GM18519 (cell line): ENCODE measurements at regions not wholly inside any gene's neighbourhood (a gene's known extent, or its start where the extent isn't known, plus 50 kb on each side); places are given as distances from the start of the nearest gene placed in this dataset.

Experiments used
- ATAC-seq: cut with Tn5 transposase; IDR thresholded peaks from one replicate; pipeline ENCODE4 v1.9.1; 2021; ENCODE audit warnings: mild to moderate bottlenecking, moderate library complexity; ENCODE audit not compliant: unreplicated experiment, low FRiP score

DNA sequence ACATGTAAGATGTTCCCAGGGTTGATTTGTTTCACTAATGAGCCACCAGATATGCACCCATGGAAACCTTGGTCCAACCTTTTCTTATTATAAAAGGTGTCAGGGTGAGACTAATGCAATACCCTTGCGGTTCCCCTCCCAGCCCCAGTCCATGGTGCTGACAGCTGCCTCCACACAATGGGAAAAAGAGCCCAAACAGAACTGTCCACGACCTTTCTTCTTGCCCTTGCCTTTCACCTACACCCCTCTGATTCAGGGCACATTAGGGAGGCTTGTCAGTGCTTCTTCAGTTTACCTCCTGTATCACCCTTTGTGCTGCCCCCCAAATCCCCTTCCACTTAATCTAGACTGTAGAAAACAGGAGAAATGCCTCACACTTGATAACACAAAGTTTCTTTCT is 352.7 kb upstream of the CDH4 start:
- ATAC-seq, result no peak

DNA sequence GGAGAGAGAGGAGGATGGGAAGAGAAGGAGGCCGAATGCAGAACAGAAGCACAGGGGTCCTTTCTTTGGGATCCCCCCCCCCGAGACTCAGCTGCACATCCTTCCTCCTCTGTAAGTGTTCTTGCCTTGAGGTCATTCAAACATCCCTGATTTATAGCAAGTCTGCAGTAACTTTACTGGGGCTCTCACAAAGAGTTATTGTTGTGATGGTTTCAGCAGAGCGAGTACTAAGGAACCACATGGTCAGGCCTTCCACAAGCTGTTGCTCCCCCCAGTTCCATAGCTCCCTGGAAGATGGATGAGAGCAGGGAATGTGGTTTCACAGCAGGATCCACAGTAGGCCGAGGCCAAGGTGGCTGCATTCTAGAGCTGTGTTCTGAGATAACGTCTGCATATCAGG is 351.4 kb upstream of the CDH4 start:
- no peak for ATAC-seq

DNA sequence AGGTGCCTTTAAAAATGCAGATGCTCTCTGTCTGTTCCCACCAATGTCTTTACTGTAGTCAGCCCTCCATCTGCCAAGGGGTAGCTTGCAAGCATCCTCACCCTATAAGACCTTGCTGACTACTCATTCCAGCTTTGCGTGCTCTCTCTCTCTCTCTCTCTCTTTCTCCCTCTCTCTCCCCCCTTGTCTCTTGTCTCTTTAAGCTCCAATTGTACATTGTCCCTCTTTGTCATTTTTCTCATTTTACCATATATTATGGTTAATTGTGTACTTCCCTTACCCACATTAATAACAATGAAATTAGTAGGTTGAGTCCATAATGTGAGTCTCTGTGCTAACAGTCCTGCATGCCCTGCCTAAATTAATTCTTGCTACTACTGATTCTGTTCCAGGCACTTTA is 350.2 kb upstream of the CDH4 start:
- ATAC-seq, result no peak

DNA sequence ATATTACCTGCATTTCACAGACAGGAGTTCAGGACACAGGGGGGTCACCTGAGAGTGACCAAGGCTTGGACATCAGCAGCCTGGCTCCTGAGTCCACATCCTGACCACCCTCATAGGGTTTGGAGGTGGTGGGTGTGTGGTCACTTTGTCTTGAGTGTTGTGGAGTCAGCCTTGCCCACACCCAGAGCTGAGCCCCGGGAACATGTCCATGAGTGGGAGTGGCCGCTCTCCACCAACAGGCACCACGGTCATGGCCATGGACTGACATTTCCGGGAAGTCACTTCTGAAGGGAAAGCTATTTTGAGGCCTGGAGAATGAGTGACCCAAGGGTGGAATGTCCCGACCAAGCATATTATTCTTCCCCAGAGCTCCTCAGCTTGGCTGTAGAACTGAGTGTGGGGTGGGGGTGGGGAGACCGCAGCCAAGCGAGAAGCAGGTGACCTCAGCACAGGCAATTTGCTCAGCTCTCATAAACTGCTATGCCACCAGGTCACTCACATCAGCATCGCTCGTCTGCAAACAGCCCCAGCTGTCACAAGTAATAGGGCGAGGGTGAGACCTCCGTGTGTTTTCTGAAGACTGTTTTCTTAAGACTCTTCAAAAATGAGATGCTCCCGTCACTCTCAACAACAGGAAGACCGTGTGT is 348.6 kb upstream of the CDH4 start:
- ATAC-seq, result no peak

DNA sequence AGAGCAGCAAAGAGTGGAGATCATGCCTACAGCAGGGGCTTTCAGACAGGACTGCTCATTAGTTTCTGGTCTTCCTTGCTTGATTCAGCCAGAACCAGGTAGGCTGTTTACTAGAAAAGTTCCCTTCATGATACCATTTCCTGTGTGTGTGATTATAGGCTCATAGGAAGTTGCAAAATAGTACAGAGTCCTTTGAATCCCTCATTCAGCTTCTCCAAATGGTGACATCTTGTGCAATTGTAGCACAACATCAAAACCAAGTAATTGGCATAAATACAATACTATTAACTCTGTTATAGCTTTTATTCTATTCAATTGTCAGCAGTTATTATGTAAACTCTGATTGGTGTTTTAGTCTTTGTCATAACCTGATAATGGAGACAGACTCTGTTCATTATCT is 347.3 kb upstream of the CDH4 start:
- ATAC-seq, result no peak

DNA sequence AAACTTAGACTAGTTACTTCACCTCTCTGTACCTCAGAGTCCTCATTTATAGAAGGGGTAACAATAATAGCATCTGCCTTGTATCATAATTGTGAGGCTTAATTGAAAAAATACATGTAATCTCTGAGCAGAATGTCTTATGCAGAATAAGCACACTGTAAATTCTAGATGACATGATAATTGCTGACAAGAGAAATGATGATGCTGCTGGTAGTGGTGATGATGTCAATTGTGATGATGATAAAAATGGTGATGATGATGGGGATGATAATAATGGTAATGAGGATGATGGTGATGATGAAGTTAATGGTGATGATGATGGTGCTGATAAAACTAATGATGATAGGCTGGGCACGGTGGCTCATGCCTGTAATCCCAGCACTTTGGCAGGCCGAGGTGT is 346.1 kb upstream of the CDH4 start:
- ATAC-seq, result no peak

DNA sequence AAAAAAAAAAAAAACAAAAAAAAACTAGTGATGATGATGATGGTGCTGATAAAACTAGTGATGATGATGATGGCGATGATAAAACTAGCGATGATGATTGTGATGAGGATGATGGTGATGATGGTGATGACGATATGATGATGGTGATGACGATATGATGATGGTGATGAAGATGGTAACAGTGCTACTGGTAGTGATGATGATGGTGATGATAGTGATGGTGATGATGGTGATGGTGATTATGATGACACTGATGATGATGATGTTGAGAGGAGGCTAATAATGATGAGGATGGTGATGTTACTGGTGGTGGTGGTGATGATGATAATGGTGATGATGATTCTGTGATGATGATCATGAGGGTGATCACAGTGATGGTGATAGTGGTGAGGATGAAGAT is 345.5 kb upstream of the CDH4 start:
- no peak for ATAC-seq

DNA sequence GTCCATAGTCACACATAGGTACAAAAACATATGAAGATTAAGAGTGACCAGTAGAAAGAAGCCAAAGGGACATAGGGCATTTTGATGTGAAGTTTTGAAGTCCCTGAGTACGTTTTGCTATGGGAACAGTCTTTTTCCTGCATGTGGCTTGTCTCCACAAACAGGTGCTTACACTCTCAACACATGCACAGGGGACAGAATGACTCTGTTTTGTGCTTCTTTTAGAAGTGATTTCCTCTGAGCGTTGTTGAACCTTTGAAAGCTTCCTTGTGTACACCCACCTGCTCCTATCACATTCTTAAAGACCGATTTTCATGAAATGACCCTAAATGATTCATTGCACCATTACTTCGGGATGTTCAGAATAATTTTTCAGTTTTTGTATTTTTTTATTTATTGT is 338.8 kb upstream of the CDH4 start:
- no peak for ATAC-seq

DNA sequence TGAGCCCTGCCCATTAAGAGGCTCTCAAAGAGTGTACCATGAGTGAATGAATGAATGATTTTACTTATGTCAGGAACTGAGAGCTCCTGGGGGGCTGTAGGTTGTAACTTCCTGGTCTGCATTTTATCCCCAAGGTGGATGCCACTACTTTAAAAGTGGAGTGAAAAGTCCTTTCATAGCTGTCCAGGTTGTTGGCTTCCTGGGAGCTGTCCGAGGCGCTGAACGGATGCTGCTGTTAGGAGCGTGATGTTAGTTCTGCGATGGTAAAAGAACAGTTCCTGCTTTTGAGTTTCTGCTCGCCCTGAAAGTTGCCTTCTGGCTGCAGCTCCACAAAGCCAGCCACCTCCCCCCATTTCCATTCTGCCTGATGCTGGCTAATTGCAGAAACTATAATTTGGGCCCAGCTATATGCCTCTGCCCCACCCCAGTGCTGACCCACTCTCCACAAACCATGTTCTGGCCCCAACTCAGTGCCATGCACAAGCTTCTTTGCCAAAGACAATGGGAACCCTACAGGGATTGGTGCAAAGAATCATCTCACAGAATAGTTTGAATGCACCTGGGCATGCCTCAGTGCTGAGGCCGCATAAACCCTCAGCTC is 330.9 kb upstream of the CDH4 start:
- ATAC-seq, result no peak

DNA sequence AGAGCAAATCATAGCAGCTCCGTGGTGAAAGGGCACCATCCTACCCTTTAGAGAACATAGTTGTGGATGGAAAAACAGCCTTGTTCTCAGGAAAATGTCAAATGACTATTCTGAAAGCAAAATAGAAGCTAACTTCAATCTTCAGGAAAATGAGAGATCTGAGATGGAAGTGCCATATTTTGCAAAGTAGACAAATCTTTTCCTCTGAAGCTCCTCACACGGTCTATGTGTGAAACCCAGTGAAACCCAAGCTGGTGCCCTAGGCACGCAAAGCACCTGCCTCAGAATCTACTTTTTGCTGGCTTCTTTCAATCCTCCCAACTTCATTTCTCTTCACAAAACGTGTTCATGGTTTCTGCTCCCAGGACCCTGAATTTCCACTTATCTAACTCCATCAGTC is 325.2 kb upstream of the CDH4 start:
- no peak for ATAC-seq

DNA sequence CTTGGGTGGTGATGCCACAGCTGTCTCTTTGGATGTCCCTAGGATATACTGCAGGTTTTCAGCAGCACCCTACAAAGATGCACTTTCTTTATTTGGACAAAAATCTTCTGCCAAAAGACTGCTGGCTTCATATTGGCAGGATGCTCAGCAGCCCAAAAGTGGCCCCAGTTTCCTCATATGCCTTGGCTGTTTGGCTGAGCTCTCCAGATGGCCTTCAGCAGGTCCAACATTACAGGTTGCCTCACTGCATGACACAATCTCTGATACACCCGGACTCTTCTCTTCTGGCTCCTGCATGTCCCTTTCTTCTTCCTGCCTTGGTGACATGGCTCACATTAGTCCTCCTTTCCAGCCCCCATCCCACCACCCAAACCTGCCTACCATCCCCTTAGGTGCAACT is 323.7 kb upstream of the CDH4 start:
- ATAC-seq, result no peak

DNA sequence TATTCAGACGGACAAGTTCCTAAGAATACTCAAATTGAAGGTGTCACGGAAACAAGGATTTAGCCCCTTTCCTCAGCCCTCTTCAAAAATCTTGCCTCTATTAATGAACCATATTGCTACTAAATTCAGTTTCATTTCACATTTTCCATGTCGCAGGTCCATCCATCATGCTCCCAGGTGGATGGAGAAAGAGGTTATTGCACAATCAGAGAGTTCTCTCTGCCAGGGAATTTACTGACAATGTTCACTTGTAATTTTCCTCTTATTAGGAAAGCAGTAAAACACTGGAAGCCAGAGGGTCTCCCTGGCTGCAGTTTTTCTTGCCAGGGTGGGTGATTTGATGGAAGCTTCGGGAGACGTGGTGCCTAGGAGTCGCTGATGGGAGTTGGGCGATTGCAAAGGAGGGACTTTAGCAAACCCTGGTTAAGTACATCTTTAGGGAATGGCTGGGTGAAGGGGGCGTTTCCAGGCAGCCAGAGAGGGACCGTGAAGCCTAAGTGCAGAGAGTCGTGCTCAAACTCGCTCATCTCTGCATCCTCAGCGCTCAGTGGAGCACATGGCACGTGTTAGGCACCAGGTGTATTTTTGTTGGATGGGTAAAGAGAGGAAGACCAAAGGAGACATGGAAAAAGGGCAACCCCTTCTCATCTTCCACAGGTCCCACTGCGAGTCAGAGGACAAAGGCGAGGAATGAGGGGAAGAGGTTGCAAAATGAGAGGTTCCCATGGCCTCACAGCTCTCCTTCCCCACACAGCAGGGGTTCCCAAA is 321.9 kb upstream of the CDH4 start:
- no peak for ATAC-seq

DNA sequence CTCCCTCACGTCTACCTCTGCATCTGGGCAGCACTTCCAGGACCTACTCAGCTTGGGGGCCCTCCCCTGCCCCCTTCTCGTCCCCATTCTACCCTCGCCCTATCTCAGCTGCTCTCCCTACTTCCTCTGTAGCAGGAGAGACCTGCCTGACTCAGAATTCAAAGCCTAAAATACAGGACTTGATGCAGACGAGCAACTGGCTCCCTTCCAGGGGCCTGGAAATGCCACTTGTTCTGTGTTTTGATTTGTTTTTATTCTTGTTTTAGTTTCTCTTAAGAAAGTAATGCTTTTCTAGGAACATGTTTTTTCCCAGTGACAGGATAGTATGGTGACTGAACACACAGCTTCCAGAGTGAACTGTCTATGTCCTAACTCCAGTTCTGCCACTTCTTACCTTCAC is 320.4 kb upstream of the CDH4 start:
- ATAC-seq, result no peak

DNA sequence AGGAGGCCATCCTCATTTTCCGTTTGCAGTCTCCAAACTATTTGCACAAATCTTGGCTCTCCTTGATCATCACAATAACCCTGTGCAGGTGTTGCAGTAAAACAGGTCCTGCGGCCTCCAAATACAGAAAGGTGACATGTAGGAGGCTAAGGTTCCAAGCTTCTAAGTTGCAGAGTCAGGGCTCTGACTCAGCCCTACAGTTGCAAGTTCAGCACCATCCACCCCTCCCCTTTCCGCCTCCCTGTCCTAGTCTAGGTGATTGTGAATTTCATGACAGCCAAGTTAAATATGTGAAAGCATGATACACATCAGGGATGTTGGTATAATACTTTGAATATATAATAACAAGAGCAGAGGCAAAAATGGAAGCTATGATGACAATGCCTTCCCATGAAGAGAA is 317.3 kb upstream of the CDH4 start:
- ATAC-seq, result no peak

DNA sequence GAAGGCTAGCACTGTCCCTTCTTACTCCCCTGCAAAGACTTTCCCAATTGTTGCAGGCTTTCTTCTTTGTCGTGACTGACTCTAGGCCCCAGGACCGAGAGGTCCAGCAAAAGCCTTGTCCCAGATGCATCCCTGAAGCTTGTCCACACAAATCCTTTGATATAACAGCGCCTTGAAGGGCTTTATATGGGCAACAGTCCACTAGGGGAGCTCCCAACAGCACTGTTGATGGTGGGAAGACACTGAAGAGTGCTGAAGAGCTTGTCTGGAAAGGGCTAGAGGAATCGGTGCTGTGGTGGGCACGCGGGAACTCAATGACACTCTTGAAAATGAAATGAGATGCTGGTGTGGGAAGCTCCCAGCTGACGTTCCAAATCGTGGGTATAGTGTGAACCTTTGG is 316.1 kb upstream of the CDH4 start:
- no peak for ATAC-seq

DNA sequence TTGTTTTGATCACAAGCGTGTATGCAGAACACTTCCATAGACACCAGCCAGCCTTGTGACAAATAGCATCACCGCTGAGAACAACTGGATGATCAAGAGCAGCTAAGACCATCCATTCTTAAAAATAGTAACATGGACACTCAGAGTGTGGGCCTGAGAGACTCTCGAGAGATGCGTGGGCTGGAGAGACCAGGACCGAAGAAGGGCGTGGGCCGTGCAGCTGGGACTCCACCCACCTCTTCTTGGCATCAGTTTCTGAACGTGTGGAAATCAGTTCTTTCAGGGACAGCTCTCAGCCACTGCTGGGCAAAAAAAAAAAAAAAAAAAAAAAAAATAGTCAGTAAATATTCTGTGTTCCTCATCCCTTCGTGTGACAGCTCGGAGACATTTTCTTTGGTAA is 314.5 kb upstream of the CDH4 start:
- no peak for ATAC-seq

DNA sequence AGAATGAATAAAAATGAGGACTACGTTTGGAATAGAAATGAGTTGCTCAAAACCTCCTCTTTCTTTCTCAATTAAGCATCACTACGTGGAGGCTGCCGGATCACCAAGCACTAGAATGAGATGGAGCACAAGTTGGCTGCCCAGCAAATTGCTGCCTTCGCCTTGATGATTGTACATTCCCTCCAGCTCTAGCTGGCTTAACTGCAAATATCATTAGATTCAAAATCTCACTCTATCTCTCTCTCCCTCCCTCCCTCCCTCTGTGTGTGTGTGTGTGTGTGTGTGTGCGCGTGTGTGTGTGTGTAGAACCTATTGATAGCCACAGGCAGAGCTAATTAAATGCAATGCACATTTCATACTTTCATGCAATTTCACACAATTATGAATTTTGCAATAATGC is 310.7 kb upstream of the CDH4 start:
- ATAC-seq, result no peak

DNA sequence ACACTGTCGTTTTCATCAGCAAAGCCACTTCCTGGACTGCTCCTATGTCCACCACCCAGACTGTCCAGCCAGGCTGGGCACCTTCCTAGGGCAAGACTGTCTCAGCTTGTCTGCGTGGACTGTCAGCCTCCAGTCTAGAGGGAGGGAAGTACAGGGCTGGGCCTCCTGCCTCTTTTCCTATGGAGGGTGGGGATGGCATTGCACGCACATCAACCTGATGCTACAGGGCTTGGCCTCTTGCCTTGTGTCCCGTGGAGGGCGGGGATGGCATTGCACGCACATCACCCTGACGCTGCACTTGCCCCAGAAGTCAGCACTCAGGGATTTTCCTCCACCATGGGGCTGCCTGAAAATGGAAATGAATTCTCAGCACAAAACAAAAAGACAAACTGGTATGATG is 304.2 kb upstream of the CDH4 start:
- ATAC-seq, result no peak

DNA sequence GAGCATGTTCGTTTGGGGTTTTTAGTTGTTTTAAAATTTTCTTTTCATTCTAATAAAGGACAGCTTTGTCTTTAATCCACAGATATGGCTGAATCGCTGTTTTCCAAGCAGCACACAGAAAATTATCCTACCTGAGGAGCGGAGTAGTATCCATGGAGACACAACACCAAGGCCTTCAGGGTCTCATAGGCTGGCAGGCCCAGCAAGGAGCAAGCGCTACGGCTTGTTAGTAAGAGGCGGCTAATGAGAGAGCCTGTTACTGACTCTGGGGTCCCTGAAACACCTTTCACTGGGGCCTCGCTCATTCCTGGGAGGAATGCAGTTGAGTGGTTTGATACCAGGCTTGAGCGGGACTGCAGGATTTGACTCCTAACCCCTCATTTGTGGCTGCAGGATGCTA is 303.8 kb upstream of the CDH4 start:
- ATAC-seq, result no peak

DNA sequence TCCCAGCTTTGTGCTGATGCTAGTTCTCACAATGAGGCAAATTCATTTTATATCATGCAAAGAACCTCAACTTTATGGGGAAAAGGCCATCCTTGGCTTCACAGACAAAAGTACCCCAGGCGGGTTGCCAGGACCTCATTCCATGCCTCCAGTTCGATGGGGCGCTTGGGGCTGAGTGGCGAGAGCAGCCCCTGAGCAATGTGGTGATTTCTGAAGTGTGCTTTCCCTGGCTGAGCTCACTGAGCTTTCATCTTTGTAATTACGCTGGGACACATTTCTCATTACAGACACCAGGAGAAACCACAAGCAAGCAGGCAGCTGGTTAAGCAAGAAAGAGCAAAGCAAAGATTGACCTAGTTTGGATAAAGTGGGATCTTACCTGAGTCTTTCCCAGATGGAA is 301.5 kb upstream of the CDH4 start:
- ATAC-seq, result no peak

DNA sequence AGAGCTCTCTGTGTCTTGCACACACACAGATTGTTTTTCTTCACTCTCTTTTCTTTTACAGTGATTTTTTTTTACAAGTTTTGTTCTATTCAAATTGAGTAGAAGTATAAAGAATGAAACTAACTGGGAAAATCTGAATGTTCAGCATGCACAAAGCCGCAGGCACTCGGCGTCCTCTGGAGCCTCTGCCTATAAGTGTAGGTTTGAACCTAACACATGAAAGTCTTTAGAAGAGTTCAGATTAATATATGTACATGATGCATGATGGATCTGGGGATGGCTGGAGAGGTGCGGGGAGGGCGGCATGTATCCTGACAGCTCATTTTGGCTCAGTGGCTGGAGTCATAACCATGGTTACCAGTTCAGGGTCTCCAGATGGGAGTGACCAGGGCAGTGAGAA is 301.1 kb upstream of the CDH4 start:
- ATAC-seq, result no peak

DNA sequence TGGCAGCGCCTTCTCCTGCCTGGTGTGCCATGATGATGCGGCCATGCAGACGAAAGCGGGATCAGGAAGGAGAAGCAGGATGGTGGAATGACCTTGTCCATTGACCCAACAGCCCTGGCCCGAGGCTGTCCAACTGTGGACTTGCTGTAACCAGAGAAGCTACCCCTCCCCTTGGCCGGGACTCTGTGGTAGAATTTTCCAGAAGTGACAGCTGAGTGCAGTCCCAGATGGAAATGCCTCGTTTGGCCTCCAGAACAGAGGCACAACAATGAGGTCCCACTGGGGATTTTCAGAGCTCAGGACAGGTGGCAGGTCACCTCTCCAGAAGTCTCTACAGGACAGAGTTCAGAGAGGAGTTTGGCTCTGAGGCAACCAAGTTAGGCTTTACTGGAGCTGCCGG is 299.2 kb upstream of the CDH4 start:
- ATAC-seq, result no peak
